Loucy (cell line): ENCODE measurements at regions not wholly inside any gene's neighbourhood (a gene's known extent, or its start where the extent isn't known, plus 50 kb on each side); places are given as distances from the start of the nearest gene placed in this dataset.

Source experiments
- EZH2phosphoT487 ChIP-seq: fragments of 200-600 bp; IDR thresholded peaks from 2 replicates; pipeline ENCODE4 v1.6.1; 2018; ENCODE audit warnings: antibody characterized with exemption, mild to moderate bottlenecking, moderate library complexity, borderline replicate concordance
- TF ChIP-seq, protein P1 (sequence below): fragments of 200-600 bp; sonication (generic); conservative IDR thresholded peaks from 2 replicates; pipeline ENCODE4 v1.5.1; 2014; ENCODE audit warnings: mild to moderate bottlenecking, antibody characterized with exemption, low read length

DNA sequence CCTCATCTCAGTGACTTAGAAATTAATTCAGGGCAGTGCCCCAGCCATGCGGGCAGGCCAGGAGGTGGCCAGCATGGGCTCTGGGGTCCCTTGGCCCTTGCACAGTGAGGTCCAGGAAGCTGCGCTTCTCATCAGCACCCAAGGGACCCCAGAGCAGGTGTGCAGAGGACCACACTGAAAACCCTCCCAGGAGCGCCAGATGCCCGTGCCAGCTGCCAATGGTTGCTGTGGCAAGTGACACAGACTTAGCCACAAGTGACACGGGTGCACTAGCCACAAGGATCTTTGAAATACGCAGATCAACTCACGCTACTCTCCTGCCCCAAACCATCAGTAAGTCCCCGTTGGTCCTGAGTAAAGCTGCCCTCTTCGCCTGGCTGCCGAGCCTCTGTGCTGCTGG lies 88.1 kb downstream of the ERMARD start:
- TF ChIP-seq, protein P1, sequence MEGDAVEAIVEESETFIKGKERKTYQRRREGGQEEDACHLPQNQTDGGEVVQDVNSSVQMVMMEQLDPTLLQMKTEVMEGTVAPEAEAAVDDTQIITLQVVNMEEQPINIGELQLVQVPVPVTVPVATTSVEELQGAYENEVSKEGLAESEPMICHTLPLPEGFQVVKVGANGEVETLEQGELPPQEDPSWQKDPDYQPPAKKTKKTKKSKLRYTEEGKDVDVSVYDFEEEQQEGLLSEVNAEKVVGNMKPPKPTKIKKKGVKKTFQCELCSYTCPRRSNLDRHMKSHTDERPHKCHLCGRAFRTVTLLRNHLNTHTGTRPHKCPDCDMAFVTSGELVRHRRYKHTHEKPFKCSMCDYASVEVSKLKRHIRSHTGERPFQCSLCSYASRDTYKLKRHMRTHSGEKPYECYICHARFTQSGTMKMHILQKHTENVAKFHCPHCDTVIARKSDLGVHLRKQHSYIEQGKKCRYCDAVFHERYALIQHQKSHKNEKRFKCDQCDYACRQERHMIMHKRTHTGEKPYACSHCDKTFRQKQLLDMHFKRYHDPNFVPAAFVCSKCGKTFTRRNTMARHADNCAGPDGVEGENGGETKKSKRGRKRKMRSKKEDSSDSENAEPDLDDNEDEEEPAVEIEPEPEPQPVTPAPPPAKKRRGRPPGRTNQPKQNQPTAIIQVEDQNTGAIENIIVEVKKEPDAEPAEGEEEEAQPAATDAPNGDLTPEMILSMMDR, result no peak
- TF ChIP-seq EZH2phosphoT487, result no peak
